Uterus (tissue), 3 donors: ENCODE measurements at regions not wholly inside any gene's neighbourhood (a gene's known extent, or its start where the extent isn't known, plus 50 kb on each side); places are given as distances from the start of the nearest gene placed in this dataset.
"Not testable (repeated sequence)": the region's sequence is repeated elsewhere in the genome, so short reads cannot be mapped to it uniquely, and the experiment has no call there.

ENCODE experiments used
- DNase-seq, 2 donors: peaks; one replicate each; pipeline ENCODE4 v3.0.0-alpha.2; 2019 to 2020
- H3K27ac ChIP-seq, 2 donors: fragments of 200-600 bp; sonication (generic); 1 replicate in 1 of 2; 2 replicates in 1 of 2; pipeline ENCODE4 v1.5.1; 2016 to 2018
- H3K27me3 ChIP-seq, 2 donors: fragments of 200-600 bp; sonication (generic); one replicate each; pipeline ENCODE4 v1.5.1; 2018 to 2019; ENCODE audit warnings: control low read depth in 1 of 2
- H3K36me3 ChIP-seq, 2 donors: fragments of 200-600 bp; sonication (generic); one replicate each; pipeline ENCODE4 v1.5.1; 2019; ENCODE audit warnings: control low read depth in 1 of 2
- H3K4me1 ChIP-seq, 2 donors: fragments of 200-600 bp; sonication (generic); one replicate each; pipeline ENCODE4 v1.5.1; 2018 to 2019; ENCODE audit warnings: control low read depth in 1 of 2
- H3K4me3 ChIP-seq, 2 donors: fragments of 200-600 bp; sonication (generic); 1 replicate in 1 of 2; 2 replicates in 1 of 2; pipeline ENCODE4 v1.5.1; 2018 to 2019; ENCODE audit warnings: mild to moderate bottlenecking in 1 of 2
- H3K9me3 ChIP-seq, 2 donors: fragments of 200-600 bp; sonication (generic); one replicate each; pipeline ENCODE4 v1.5.1; 2019; ENCODE audit warnings: control low read depth in 1 of 2
- CTCF ChIP-seq, 4 experiments: fragments of 200-600 bp in 2 of 4; fragments of 450-650 bp in 2 of 4; sonication (generic) in 2 of 4; IDR thresholded peaks; one replicate each; pipeline ENCODE4 v1.5.1; 2016 to 2019; ENCODE audit warnings: antibody characterized with exemption in 4 of 4, mild to moderate bottlenecking in 2 of 4, moderate library complexity in 1 of 4
- POLR2A ChIP-seq, 2 donors: fragments of 450-650 bp; IDR thresholded peaks; one replicate each; pipeline ENCODE4 v1.6.1; 2016; ENCODE audit warnings: antibody characterized with exemption in 2 of 2, mild to moderate bottlenecking in 1 of 2, moderate library complexity in 1 of 2
- intact Hi-C: fragments of 100-400 bp; cut with DNase I; formaldehyde crosslinking; loops from one replicate; pipeline ENCODE4 v1.15.1; 2023; ENCODE audit warnings: low total_unique reads
- donor health status: DM: yes; HTN: yes; CAD: no.

DNA sequence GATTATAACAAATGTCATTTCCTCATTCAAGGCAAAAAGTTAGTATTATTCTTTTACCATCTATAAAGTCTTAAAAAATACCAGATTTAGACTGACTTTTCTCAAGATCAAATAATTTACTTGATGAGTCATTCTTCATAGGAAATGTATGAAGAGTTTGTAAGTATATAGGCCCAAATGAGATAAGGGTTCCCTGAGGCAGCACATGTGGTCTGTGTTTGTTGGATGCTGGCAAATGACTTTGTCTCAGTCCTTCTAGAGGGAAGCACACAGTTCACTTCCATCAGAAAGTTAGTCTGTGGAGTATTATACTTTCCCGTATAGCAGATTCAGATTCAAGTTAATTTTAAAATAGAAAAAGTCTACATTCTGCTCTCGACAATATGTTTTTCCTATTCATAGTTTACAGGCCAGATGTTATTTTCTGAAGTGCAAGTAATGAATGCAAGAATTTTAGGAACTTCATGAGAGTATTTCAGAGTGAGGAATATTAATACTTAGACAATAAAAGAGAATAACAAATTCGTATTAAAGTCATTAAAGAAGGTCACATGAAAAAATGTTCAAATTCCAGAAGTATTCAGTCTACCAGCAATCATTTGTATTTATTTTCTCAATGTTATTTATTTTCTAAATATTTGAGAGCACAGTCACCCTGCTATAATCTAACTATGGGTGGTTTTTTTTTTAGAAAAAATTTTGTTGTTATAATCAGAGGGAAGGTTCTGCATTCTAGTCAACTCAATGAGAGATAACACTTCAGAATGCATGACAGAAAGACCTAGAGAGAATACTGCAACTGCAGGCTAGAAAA, 601.8 kb upstream of the ZFP42 start:
- intact Hi-C loops = no loop called here
- no peaks in the 10 kb centered on the region for H3K36me3 ChIP-seq
- H3K27me3 ChIP-seq = no peaks in the 10 kb centered on the region
- H3K9me3 ChIP-seq = no peaks in the 10 kb centered on the region
- DNase-seq = no peak
- no peak overlapping the region for H3K4me3 ChIP-seq
- TF ChIP-seq CTCF (IDR thresholded peaks at IDR 0.05) (no peak), POLR2A (IDR thresholded peaks at IDR 0.05) (no peak)
- no peaks in the 10 kb centered on the region for H3K4me1 ChIP-seq
- no peak overlapping the region for H3K27ac ChIP-seq

- no peak for TF ChIP-seq POLR2A (IDR thresholded peaks at IDR 0.05)
- Histone ChIP-seq H3K27me3 (no peaks in the 10 kb centered on the region), H3K27ac (no peak overlapping the region), H3K36me3 (no peaks in the 10 kb centered on the region), H3K4me3 (no peak overlapping the region), H3K9me3 (no peaks in the 10 kb centered on the region), H3K4me1 (no peaks in the 10 kb centered on the region)
- intact Hi-C loops = no loop called here
- no peak for DNase-seq
Measured at GRCh38 chr4:187396106-187396505, 599.5 kb upstream of the ZFP42 start.

DNA sequence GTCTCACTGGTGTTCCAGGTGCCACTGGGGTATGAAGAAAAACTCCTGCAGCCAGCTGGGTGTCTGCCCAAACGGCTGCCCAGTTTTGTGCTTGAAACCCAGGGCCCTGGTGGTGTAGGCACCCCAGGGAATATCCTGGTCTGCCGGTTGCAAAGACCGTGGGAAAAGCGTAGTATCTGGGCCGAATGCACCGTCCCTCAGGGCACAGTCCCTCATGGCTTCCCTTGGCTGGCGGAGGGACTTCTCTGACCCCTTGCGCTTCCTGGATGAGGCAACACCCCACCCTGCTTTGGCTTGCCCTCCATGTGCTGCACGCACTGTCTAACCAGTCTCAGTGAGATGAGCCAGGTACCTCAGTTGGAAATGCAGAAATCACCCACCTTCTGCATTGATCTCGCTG, 587.1 kb upstream of the ZFP42 start:
- H3K9me3 ChIP-seq, DNase-seq, H3K4me3 ChIP-seq, H3K4me1 ChIP-seq, H3K27me3 ChIP-seq, H3K36me3 ChIP-seq, intact Hi-C loops, H3K27ac ChIP-seq: not testable (repeated sequence)

DNA sequence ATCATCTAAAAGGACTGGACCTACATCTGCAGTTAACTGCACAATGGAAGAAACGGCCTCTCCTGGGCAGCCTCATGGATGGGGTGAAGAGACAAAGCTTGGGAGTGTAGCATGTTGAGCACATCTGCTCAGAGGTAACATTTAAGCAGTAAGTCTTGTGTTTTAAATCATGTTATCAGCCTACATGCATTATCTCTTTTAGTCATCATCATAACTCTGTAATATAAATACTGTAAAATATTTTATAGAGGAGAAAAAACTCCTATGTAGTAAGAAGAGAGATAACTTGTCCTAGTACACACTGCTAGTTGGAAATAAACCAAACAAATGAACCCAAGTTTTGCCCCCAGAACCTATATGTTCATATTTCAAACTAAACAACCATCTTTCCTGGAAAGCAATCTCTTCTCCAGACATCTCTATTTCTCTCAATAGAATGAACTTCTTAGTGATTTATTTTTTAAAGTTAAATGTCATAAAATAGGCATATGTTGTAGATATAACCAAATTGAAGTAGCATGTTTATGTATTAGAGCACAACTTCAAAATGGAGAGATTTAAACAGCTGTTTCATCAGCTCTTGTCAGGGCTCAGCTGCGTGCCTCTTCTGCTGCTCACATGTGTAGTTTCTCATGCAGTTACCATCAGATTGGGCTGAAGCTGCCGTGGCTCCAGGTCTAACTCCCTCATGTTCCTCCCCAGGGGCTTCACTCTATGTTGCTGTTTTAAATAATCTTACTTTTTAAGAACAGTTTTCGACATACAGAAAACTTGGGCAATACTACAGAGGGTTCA, 581.8 kb upstream of the ZFP42 start:
- Histone ChIP-seq H3K9me3 (no peaks in the 10 kb centered on the region), H3K4me3 (no peak overlapping the region), H3K4me1 (no peaks in the 10 kb centered on the region), H3K27ac (no peak overlapping the region), H3K27me3 (no peaks in the 10 kb centered on the region), H3K36me3 (no peaks in the 10 kb centered on the region)
- TF ChIP-seq POLR2A (IDR thresholded peaks at IDR 0.05) (no peak), CTCF (IDR thresholded peaks at IDR 0.05) (no peak)
- DNase-seq = no peak
- intact Hi-C loops = no loop called here

DNA sequence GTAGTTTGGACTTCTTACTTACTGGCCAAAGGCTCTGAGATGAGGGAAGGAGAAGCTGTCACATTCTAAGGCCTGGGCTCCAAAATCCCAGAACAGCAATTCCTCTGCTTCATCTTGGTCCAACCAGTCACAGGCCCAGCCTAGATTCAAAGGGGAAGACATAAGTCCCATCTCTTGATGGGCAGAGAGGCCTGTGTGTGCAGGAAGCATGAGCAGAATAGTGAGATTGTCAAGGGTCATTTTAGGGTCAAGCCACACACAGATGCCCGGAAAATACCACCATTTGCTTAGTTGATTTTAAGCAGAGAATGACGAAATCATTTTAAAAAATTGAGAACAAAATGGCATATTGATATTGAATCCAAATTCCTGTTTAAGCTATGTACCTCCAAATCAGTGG, 580.9 kb upstream of the ZFP42 start:
- no peak overlapping the region for H3K4me3 ChIP-seq
- intact Hi-C loops = no loop called here
- TF ChIP-seq CTCF (IDR thresholded peaks at IDR 0.05) (no peak), POLR2A (IDR thresholded peaks at IDR 0.05) (no peak)
- H3K36me3 ChIP-seq = no peaks in the 10 kb centered on the region
- no peak overlapping the region for H3K27ac ChIP-seq
- no peaks in the 10 kb centered on the region for H3K27me3 ChIP-seq
- DNase-seq = no peak
- no peaks in the 10 kb centered on the region for H3K4me1 ChIP-seq
- H3K9me3 ChIP-seq = no peaks in the 10 kb centered on the region

DNA sequence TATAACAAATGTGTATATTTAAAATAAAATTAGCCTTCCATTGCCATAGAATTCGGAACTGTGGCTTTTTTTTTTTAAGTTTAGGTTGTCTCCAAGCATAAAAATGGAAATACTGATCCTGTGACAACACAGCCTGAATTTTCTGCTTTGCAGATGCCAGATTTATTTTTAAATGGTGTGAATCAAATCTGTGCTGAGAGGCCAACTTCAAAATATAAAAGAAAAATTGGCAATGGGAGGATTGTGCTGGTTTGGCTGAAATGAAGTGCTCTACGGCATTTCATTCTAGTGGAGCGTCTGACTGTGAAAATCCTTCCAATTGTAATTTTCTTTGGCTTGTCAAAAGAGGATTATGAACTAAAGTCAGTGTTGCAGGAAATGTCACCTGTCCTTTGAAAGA, 580.3 kb upstream of the ZFP42 start:
- Histone ChIP-seq H3K36me3 (no peaks in the 10 kb centered on the region), H3K9me3 (no peaks in the 10 kb centered on the region), H3K4me3 (no peak overlapping the region), H3K27me3 (no peaks in the 10 kb centered on the region), H3K4me1 (no peaks in the 10 kb centered on the region), H3K27ac (no peak overlapping the region)
- TF ChIP-seq POLR2A (IDR thresholded peaks at IDR 0.05) = no peak
- TF ChIP-seq CTCF (IDR thresholded peaks at IDR 0.05) = no peak
- DNase-seq = no peak
- intact Hi-C loops = no loop called here
